ENCODE measurements at regions not wholly inside any gene's neighbourhood (a gene's known extent, or its start where the extent isn't known, plus 50 kb on each side); places are given as distances from the start of the nearest gene placed in this dataset.

DNA sequence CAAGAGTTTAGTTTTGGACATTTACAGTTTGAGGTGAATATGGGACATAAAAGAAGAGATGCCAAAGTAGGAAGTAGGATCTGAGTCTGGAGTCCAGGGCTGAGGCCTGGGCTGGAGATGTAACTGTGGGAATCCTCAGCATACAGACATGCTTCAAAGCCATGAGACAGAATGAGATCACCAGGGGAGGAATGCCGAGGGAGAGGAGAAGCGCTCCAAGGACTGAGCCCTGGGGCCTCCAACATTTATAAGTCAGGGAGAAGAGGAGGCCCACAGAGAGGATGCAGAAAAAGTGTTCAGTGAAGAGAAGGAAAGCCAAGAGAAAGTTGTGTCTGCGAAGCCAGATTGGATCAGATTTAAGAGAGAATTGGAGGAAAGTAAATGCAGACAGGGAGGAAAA, 277.5 kb upstream of the MYOCD start:
- Histone ChIP-seq H3K9me2 (no peaks in the 10 kb centered on the region), H4K20me1 (ENCODE audit: insufficient read depth) (no peaks in the 10 kb centered on the region), H3K4me3 (ENCODE audit: low read depth in 2 of 2, low read length in 1 of 2) (no peak overlapping the region), H3K36me3 (replicated peaks in 1 of 2; ENCODE audit: control insufficient read depth in 1 of 2, insufficient read depth in 2 of 2, low read length in 1 of 2) (no peaks in the 10 kb centered on the region), H3K27ac (ENCODE audit: low read depth in 2 of 2, low read length in 1 of 2) (no peak overlapping the region), H3F3A (replicated peaks; ENCODE audit: insufficient read depth) (no peaks in the 10 kb centered on the region), H3K4me1 (ENCODE audit: control insufficient read depth in 1 of 2, insufficient read depth in 2 of 2, low read depth in 1 of 2, low read length in 1 of 2) (no peaks in the 10 kb centered on the region), H3K9ac (no peak overlapping the region), H3K27me3 (ENCODE audit: insufficient read depth) (no peaks in the 10 kb centered on the region), H3K9me3 (no peaks in the 10 kb centered on the region), H2AFZ (ENCODE audit: low read depth) (no peak overlapping the region), H3K4me2 (no peak overlapping the region), H3K79me2 (ENCODE audit: insufficient read depth) (no peaks in the 10 kb centered on the region)
- ChIA-PET CTCF (no interaction called here), POLR2A (no interaction called here)
- 22% methylated on average over 3 of the region's 3 CpGs for WGBS (ENCODE audit: low lambda C conversion rate)
- TF ChIP-seq YY1 (IDR thresholded peaks at IDR 0.05; ENCODE audit: low read depth) (no peak), RAD21 (IDR thresholded peaks at IDR 0.05; ENCODE audit: low read length) (no peak), ELF1 (IDR thresholded peaks at IDR 0.05) (no peak), IRF3 (IDR thresholded peaks at IDR 0.05; ENCODE audit: low read depth, low read length) (no peak), MAX (IDR thresholded peaks at IDR 0.05; ENCODE audit: low read depth) (no peak), FOXM1 (IDR thresholded peaks at IDR 0.05; ENCODE audit: low read depth) (no peak), MXI1 (IDR thresholded peaks at IDR 0.05; ENCODE audit: low read depth, low read length) (no peak), NRF1 (IDR thresholded peaks at IDR 0.05; ENCODE audit: low read depth, low read length) (no peak), RCOR1 (IDR thresholded peaks at IDR 0.05; ENCODE audit: low read length) (no peak), NFIC (IDR thresholded peaks at IDR 0.05; ENCODE audit: borderline replicate concordance) (no peak), MEF2A (IDR thresholded peaks at IDR 0.05; ENCODE audit: borderline replicate concordance, low read depth) (no peak), SIN3A (IDR thresholded peaks at IDR 0.05; ENCODE audit: borderline replicate concordance, low read depth, low read length) (no peak), GATA2 (CRISPR knock-in tag; IDR thresholded peaks at IDR 0.05) (no peak), FOXJ3 (CRISPR knock-in tag; IDR thresholded peaks at IDR 0.05) (no peak), GABPA (IDR thresholded peaks at IDR 0.05; ENCODE audit: low read depth) (no peak), CHD2 (IDR thresholded peaks at IDR 0.05; ENCODE audit: low read length, partially characterized antibody) (no peak)
- TF ChIP-seq, protein P1, sequence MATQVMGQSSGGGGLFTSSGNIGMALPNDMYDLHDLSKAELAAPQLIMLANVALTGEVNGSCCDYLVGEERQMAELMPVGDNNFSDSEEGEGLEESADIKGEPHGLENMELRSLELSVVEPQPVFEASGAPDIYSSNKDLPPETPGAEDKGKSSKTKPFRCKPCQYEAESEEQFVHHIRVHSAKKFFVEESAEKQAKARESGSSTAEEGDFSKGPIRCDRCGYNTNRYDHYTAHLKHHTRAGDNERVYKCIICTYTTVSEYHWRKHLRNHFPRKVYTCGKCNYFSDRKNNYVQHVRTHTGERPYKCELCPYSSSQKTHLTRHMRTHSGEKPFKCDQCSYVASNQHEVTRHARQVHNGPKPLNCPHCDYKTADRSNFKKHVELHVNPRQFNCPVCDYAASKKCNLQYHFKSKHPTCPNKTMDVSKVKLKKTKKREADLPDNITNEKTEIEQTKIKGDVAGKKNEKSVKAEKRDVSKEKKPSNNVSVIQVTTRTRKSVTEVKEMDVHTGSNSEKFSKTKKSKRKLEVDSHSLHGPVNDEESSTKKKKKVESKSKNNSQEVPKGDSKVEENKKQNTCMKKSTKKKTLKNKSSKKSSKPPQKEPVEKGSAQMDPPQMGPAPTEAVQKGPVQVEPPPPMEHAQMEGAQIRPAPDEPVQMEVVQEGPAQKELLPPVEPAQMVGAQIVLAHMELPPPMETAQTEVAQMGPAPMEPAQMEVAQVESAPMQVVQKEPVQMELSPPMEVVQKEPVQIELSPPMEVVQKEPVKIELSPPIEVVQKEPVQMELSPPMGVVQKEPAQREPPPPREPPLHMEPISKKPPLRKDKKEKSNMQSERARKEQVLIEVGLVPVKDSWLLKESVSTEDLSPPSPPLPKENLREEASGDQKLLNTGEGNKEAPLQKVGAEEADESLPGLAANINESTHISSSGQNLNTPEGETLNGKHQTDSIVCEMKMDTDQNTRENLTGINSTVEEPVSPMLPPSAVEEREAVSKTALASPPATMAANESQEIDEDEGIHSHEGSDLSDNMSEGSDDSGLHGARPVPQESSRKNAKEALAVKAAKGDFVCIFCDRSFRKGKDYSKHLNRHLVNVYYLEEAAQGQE (IDR thresholded peaks at IDR 0.05; ENCODE audit: low read depth, low read length) = no peak
- TF ChIP-seq, protein P2, sequence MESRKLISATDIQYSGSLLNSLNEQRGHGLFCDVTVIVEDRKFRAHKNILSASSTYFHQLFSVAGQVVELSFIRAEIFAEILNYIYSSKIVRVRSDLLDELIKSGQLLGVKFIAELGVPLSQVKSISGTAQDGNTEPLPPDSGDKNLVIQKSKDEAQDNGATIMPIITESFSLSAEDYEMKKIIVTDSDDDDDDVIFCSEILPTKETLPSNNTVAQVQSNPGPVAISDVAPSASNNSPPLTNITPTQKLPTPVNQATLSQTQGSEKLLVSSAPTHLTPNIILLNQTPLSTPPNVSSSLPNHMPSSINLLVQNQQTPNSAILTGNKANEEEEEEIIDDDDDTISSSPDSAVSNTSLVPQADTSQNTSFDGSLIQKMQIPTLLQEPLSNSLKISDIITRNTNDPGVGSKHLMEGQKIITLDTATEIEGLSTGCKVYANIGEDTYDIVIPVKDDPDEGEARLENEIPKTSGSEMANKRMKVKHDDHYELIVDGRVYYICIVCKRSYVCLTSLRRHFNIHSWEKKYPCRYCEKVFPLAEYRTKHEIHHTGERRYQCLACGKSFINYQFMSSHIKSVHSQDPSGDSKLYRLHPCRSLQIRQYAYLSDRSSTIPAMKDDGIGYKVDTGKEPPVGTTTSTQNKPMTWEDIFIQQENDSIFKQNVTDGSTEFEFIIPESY (IDR thresholded peaks at IDR 0.05; ENCODE audit: borderline replicate concordance, low read depth) = no peak
- DNase-seq = no peak

Data from SK-N-SH (cell line).